ENCODE measurements at regions not wholly inside any gene's neighbourhood (a gene's known extent, or its start where the extent isn't known, plus 50 kb on each side); places are given as distances from the start of the nearest gene placed in this dataset.

- no peak for TF ChIP-seq GATA3 (IDR thresholded peaks at IDR 0.05; ENCODE audit: low read depth, low read length)
- no peak for TF ChIP-seq GATA2 (IDR thresholded peaks at IDR 0.05; ENCODE audit: low read depth, low read length)
Measured at GRCh38 chr5:155987265-155987810, 339.6 kb upstream of the SGCD start.

Measured in SH-SY5Y (cell line).